ENCODE measurements at regions not wholly inside any gene's neighbourhood (a gene's known extent, or its start where the extent isn't known, plus 50 kb on each side); places are given as distances from the start of the nearest gene placed in this dataset.
A peak's percentile ranks its signal among the peaks of the same experiment; 100 is the strongest.

DNA sequence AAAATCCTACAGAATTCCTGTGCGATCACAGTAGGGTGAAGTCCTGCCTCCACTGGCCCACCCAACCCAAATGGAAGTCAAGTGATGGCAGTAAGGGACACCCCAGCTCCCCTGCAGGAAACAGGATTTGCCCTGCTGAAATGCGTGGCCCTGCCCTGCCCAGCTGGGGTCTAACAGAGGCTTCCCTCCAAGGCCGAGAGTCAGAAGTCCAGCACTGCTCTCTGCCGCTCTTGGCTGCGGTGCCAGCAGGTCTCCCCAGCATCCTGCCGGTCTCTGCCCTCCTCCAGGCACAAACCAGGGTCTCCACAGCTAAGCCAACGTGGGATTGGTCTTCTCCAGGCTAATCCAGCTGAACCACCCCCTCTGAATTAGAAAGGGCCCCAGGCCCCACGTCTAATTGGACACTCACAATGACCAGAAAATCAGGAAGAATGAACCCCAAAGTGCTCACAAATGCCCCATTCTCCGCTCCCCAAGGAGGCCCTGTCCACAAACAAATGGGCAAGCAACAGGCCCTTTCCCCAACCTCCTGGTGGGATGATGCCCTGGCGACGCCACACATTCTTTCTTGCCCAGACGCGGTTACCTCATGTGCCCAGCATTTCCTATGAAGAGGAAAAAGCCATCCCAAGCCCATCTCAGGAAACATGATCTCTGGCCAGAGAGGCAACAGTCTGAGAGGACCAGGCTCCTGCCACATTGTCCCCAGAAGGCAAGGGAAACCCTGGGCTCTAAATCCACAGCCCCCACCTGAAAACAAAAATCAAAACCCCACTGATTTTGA lies 117.2 kb downstream of the BANF2 start:
- H3K4me1 ChIP-seq, result no peaks in the 10 kb centered on the region
- intact Hi-C loops (cut with micrococcal nuclease), result no loop called here
- DNase-seq, result no peak
- no peak overlapping the region for H3K4me3 ChIP-seq
- no peak overlapping the region for H3K27ac ChIP-seq (replicated peaks)
- TF ChIP-seq, protein P1, sequence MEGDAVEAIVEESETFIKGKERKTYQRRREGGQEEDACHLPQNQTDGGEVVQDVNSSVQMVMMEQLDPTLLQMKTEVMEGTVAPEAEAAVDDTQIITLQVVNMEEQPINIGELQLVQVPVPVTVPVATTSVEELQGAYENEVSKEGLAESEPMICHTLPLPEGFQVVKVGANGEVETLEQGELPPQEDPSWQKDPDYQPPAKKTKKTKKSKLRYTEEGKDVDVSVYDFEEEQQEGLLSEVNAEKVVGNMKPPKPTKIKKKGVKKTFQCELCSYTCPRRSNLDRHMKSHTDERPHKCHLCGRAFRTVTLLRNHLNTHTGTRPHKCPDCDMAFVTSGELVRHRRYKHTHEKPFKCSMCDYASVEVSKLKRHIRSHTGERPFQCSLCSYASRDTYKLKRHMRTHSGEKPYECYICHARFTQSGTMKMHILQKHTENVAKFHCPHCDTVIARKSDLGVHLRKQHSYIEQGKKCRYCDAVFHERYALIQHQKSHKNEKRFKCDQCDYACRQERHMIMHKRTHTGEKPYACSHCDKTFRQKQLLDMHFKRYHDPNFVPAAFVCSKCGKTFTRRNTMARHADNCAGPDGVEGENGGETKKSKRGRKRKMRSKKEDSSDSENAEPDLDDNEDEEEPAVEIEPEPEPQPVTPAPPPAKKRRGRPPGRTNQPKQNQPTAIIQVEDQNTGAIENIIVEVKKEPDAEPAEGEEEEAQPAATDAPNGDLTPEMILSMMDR (IDR thresholded peaks at IDR 0.05; ENCODE audit: borderline replicate concordance), result no peak
- H3K27me3 ChIP-seq (ENCODE audit: low read depth), result no peaks in the 10 kb centered on the region
- peaks cover 5% of the 10 kb centered on the region for H3K9me3 ChIP-seq (replicated peaks)
- no peaks in the 10 kb centered on the region for H3K36me3 ChIP-seq

DNA sequence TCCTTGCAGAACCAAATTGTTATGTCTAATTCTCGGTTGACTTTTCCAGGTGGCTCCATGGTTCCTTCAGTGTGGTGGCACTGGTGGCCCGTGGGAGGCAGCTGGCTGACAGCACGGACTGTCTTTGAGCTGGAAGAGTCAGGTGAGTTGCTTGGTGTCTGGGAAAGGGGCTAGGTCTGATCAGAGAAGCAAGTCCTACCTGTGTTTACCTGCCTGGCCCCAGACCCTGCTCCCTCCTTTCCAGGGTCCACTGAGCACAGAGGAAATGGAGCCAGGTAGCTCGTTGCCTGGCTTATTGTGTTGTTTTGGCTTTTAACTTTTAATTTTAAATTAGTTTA lies 111.8 kb downstream of the BANF2 start:
- intact Hi-C loops (cut with micrococcal nuclease), result no loop called here
- no peaks in the 10 kb centered on the region for H3K27me3 ChIP-seq (ENCODE audit: low read depth)
- no peak overlapping the region for H3K4me3 ChIP-seq
- no peak for DNase-seq
- H3K4me1 ChIP-seq, result peaks cover 32% of the 10 kb centered on the region
- no peak overlapping the region for H3K27ac ChIP-seq (replicated peaks)
- H3K9me3 ChIP-seq (replicated peaks), result no peaks in the 10 kb centered on the region
- TF ChIP-seq, protein P1 (IDR thresholded peaks at IDR 0.05; ENCODE audit: borderline replicate concordance), result no peak
- no peaks in the 10 kb centered on the region for H3K36me3 ChIP-seq

DNA sequence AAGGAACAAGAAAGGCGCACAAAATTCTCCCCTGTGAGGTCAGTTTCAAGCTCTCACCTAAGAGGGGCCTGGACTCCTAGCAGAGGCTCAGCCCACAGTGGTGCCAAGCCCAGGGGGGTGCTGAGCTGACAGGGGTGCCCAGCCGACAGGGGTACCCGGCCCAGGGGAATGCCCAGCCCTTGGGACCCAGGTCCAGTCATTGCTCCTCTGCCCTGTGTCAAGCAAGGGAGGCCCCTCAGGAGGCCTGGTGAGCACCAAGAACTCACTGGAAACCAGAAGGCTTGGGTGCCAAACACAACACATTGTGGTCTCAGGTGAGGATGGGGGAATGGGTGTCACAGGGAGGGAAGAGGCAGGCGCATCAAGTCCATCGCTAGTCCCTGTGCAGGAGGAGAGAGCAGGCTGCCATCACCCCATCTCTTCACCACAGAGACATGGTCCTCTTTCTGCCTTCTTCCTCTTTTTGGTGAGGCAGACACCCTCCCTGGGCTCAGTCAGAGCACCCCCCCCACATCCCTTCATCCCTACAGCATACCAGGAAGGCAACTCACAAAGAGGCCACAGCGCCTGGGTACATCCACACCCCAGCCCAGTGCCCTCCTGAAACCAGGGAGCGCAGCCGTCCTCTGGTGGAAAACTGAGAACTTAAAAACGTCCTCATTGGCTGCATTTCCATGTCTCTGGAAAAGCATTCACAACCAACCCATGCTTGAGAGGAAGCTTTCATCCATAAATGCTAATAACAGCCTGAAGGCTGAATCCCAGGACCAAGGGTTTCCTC lies 111.3 kb downstream of the BANF2 start:
- intact Hi-C loops (cut with micrococcal nuclease), result no loop called here
- Histone ChIP-seq H3K27me3 (ENCODE audit: low read depth) (no peaks in the 10 kb centered on the region), H3K36me3 (no peaks in the 10 kb centered on the region), H3K9me3 (replicated peaks) (no peaks in the 10 kb centered on the region), H3K4me1 (peaks cover 37% of the 10 kb centered on the region), H3K27ac (replicated peaks) (no peak overlapping the region), H3K4me3 (no peak overlapping the region)
- TF ChIP-seq, protein P1 (IDR thresholded peaks at IDR 0.05; ENCODE audit: borderline replicate concordance), result no peak
- no peak for DNase-seq

DNA sequence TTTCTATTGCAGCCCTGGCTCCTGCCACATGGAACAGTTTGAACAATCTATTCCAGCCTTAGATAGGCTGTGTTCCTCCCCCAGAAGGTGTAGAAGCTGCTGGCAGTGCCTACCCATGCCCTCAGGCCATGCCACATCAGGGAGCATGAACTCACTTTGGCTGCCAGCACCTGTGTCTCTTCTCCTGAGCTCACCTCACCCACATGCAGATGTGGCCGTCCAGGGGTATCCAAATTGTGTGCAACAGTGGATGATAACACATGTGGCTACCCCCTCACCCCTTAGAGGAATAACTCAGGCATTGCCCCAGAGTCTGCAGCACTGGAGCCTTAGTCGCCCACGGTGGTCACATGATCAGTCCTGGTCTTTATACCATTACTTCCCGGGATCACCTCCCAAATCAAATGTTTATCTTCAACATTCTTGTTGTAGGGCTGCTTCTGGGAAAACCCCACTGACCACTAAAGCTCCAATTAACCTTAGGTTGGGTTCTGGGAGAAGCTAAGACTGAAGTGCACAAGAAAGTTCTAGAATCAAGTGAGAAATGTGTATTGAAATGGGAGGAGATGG lies 110.4 kb downstream of the BANF2 start:
- peak overlapping the region; percentile 86 for H3K27ac ChIP-seq (replicated peaks)
- H3K36me3 ChIP-seq, result no peaks in the 10 kb centered on the region
- no peak overlapping the region for H3K4me3 ChIP-seq
- no peaks in the 10 kb centered on the region for H3K27me3 ChIP-seq (ENCODE audit: low read depth)
- TF ChIP-seq, protein P1 (IDR thresholded peaks at IDR 0.05; ENCODE audit: borderline replicate concordance), result no peak
- intact Hi-C loops (cut with micrococcal nuclease), result no loop called here
- no peaks in the 10 kb centered on the region for H3K9me3 ChIP-seq (replicated peaks)
- peaks cover 42% of the 10 kb centered on the region for H3K4me1 ChIP-seq
- DNase-seq, result no peak

DNA sequence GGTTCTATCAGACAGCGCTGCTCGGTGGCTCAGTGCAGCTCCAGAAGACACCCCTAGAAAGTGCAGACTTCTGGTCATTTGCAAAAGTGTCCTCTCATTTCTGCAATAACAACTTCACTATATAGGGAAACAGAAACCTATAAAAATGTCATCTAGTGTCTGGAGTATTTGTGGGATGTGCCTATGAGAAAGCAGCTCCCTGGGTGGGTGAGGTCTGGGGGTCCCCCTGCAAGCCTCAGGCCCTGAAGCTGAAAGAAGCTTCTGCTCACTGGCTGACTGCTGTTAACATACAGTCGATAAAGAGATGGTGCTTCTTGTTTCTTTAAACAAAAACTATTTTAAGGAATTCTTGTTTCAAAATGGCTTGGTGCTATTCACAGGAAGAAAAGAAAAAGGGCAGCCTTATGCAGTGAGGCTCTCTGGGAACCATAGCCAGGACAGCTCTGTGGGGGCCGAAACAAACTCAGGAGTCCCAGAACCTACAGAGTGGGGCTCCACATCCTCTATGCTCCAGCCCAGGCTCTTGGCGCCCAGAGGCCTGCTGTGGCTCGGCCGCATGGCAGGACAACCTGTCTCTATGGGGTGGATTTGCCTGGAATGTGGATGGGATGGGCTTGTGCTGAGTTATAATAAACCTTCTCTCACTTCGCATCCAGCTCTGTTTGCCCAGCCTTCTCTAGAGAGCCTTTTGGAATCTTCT lies 109.7 kb downstream of the BANF2 start:
- peak overlapping the region; percentile 86 for H3K27ac ChIP-seq (replicated peaks)
- TF ChIP-seq, protein P1 (IDR thresholded peaks at IDR 0.05; ENCODE audit: borderline replicate concordance), result no peak
- H3K36me3 ChIP-seq, result no peaks in the 10 kb centered on the region
- no peak for DNase-seq
- no peaks in the 10 kb centered on the region for H3K27me3 ChIP-seq (ENCODE audit: low read depth)
- intact Hi-C loops (cut with micrococcal nuclease), result no loop called here
- no peaks in the 10 kb centered on the region for H3K9me3 ChIP-seq (replicated peaks)
- H3K4me3 ChIP-seq, result no peak overlapping the region
- H3K4me1 ChIP-seq, result peaks cover 42% of the 10 kb centered on the region

Measured in left ventricle myocardium inferior (tissue), 1 donor.